GM12891 (cell line): ENCODE measurements at regions not wholly inside any gene's neighbourhood (a gene's known extent, or its start where the extent isn't known, plus 50 kb on each side); places are given as distances from the start of the nearest gene placed in this dataset.

Experiments used
- POLR2A ChIP-seq: IDR thresholded peaks from 2 replicates; pipeline ENCODE4 v1.6.1; 2011; ENCODE audit warnings: low read depth, low read length, control low read depth
- POLR2AphosphoS5 ChIP-seq: IDR thresholded peaks from 2 replicates; pipeline ENCODE4 v1.6.1; 2011; ENCODE audit warnings: low read depth, low read length, control low read depth
- POU2F2 ChIP-seq: IDR thresholded peaks from 2 replicates; pipeline ENCODE4 v1.6.1; 2011; ENCODE audit warnings: low read depth, mild to moderate bottlenecking, control low read depth, low read length, moderate library complexity
- SPI1 ChIP-seq: IDR thresholded peaks from 2 replicates; pipeline ENCODE4 v1.6.1; 2011; ENCODE audit warnings: low read depth, low read length, control low read depth
- TAF1 ChIP-seq: IDR thresholded peaks from 2 replicates; pipeline ENCODE4 v1.6.1; 2011; ENCODE audit warnings: low read depth, low read length, control low read depth

- TF ChIP-seq SPI1 (no peak), POLR2A (no peak), POLR2AphosphoS5 (no peak), TAF1 (no peak), POU2F2 (no peak)
Measured at GRCh38 chr13:81874681-81875661, 1534.0 kb upstream of the SPRY2 start.
